GM06990 (cell line): ENCODE measurements at regions not wholly inside any gene's neighbourhood (a gene's known extent, or its start where the extent isn't known, plus 50 kb on each side); places are given as distances from the start of the nearest gene placed in this dataset.

Source experiments
- DNase-seq: peaks from one replicate; pipeline ENCODE4 v3.0.0-alpha.2; 2011; ENCODE audit not compliant: insufficient read length; ENCODE audit errors: extremely low read depth
- H3K27me3 ChIP-seq: replicated peaks from 2 replicates; pipeline ENCODE4 v1.6.0; 2011; ENCODE audit warnings: low read length; ENCODE audit not compliant: control insufficient read depth, insufficient read depth
- H3K36me3 ChIP-seq: 2 replicates; pipeline ENCODE4 v1.5.1; 2011; ENCODE audit warnings: low read length; ENCODE audit not compliant: control insufficient read depth, insufficient read depth
- H3K4me3 ChIP-seq: replicated peaks from 2 replicates; pipeline ENCODE4 v1.5.1; 2011; ENCODE audit warnings: low read depth, mild to moderate bottlenecking, control low read depth, low read length
- CTCF ChIP-seq: IDR thresholded peaks from 2 replicates; pipeline ENCODE4 v1.5.1; 2011; ENCODE audit warnings: low read length, control low read depth, mild to moderate bottlenecking, inconsistent platforms; ENCODE audit not compliant: insufficient read depth, poor library complexity, severe bottlenecking

- no peaks in the 10 kb centered on the region for H3K27me3 ChIP-seq
- TF ChIP-seq CTCF: no peak
Measured at GRCh38 chr17:53527473-53527872, 295.3 kb upstream of the KIF2B start.

GRCh38 chr17:53525590-53525989 lies 297.1 kb upstream of the KIF2B start:
- no peak for DNase-seq
- Histone ChIP-seq H3K4me3 (no peak overlapping the region), H3K36me3 (no peaks in the 10 kb centered on the region), H3K27me3 (no peaks in the 10 kb centered on the region)
- no peak for TF ChIP-seq CTCF

More at GRCh38 chr17:53527473-53527872, 295.3 kb upstream of the KIF2B start:
- H3K4me3 ChIP-seq: no peak overlapping the region
- no peak for DNase-seq
- H3K36me3 ChIP-seq: no peaks in the 10 kb centered on the region

- Histone ChIP-seq H3K27me3 (no peaks in the 10 kb centered on the region), H3K4me3 (no peak overlapping the region), H3K36me3 (no peaks in the 10 kb centered on the region)
- no peak for TF ChIP-seq CTCF
- no peak for DNase-seq
Measured at GRCh38 chr17:53516636-53517035, 306.1 kb upstream of the KIF2B start.

GRCh38 chr17:53499277-53499676 lies 323.4 kb upstream of the KIF2B start:
- Histone ChIP-seq H3K4me3 (no peak overlapping the region), H3K27me3 (no peaks in the 10 kb centered on the region), H3K36me3 (no peaks in the 10 kb centered on the region)
- TF ChIP-seq CTCF: no peak
- no peak for DNase-seq

- no peak for TF ChIP-seq CTCF
- H3K27me3 ChIP-seq: no peaks in the 10 kb centered on the region
- H3K4me3 ChIP-seq: no peak overlapping the region
- no peak for DNase-seq
- H3K36me3 ChIP-seq: no peaks in the 10 kb centered on the region
Measured at GRCh38 chr17:53496356-53496755, 326.4 kb upstream of the KIF2B start.

- no peaks in the 10 kb centered on the region for H3K27me3 ChIP-seq
- H3K4me3 ChIP-seq: no peak overlapping the region
- TF ChIP-seq CTCF: no peak
- no peak for DNase-seq
- H3K36me3 ChIP-seq: no peaks in the 10 kb centered on the region
Measured at GRCh38 chr17:53492532-53492931, 330.2 kb upstream of the KIF2B start.
